SK-N-SH (cell line): ENCODE measurements at regions not wholly inside any gene's neighbourhood (a gene's known extent, or its start where the extent isn't known, plus 50 kb on each side); places are given as distances from the start of the nearest gene placed in this dataset.

Source experiments
- CTCF ChIP-seq: fragments of 200-600 bp; sonication (generic); IDR thresholded peaks from 2 replicates; pipeline ENCODE4 v1.6.1; 2017; ENCODE audit warnings: antibody characterized with exemption, mild to moderate bottlenecking, moderate library complexity
- EP300 ChIP-seq, 2 experiments: IDR thresholded peaks; 2 replicates each; pipeline versions ENCODE4 v1.4.0 to v1.6.1; 2012; ENCODE audit warnings: borderline replicate concordance in 1 of 2, low read depth in 1 of 2, low read length in 1 of 2
- FOXJ3 ChIP-seq: sonication (generic); formaldehyde crosslinking; IDR thresholded peaks from 2 replicates; pipeline ENCODE4 v1.5.1; 2020; ENCODE audit warnings: mild to moderate bottlenecking, missing genetic modification reagents
- FOXM1 ChIP-seq: IDR thresholded peaks from 2 replicates; pipeline ENCODE4 v1.4.0; 2012; ENCODE audit warnings: low read depth, mild to moderate bottlenecking
- GABPA ChIP-seq: IDR thresholded peaks from 2 replicates; pipeline ENCODE4 v1.4.0; 2012; ENCODE audit warnings: low read depth, mild to moderate bottlenecking
- JUND ChIP-seq: IDR thresholded peaks from 2 replicates; pipeline ENCODE4 v1.4.0; 2012
- POLR2AphosphoS5 ChIP-seq: IDR thresholded peaks from 2 replicates; pipeline ENCODE4 v1.6.1; 2012; ENCODE audit warnings: low read depth, low read length
- RCOR1 ChIP-seq: fragments of 150-350 bp; IDR thresholded peaks from 2 replicates; pipeline ENCODE4 v1.6.1; 2017; ENCODE audit warnings: antibody characterized with exemption, low read length
- REST ChIP-seq: IDR thresholded peaks from 2 replicates; pipeline ENCODE4 v1.6.1; 2012; ENCODE audit warnings: mild to moderate bottlenecking, low read depth, low read length, moderate library complexity
- SMC3 ChIP-seq: IDR thresholded peaks from 2 replicates; pipeline ENCODE4 v1.6.1; 2012; ENCODE audit warnings: low read depth, low read length, improper control_type of control experiment
- TAF1 ChIP-seq: IDR thresholded peaks from 2 replicates; pipeline ENCODE4 v1.6.1; 2012; ENCODE audit warnings: low read depth, mild to moderate bottlenecking, low read length, moderate library complexity, borderline replicate concordance
- YY1 ChIP-seq: IDR thresholded peaks from 2 replicates; pipeline ENCODE4 v1.4.0; 2012; ENCODE audit warnings: low read depth, mild to moderate bottlenecking
- ZBTB33 ChIP-seq: IDR thresholded peaks from 2 replicates; pipeline ENCODE4 v1.4.0; 2012; ENCODE audit warnings: low read depth, borderline replicate concordance

- TF ChIP-seq REST (no peak), CTCF (no peak), YY1 (no peak), FOXJ3 (CRISPR knock-in tag) (no peak), FOXM1 (no peak), RCOR1 (no peak), ZBTB33 (no peak), TAF1 (no peak), EP300 (IDR thresholded peaks at IDR 0.05; ENCODE audit: borderline replicate concordance in 1 of 2, low read depth in 1 of 2, low read length in 1 of 2) (no peak), POLR2AphosphoS5 (no peak), SMC3 (no peak), JUND (no peak), GABPA (no peak)
These were observed 363.3 kb upstream of the F9 start for GRCh38 chrX:139167282-139167681.
